ENCODE measurements at regions not wholly inside any gene's neighbourhood (a gene's known extent, or its start where the extent isn't known, plus 50 kb on each side); places are given as distances from the start of the nearest gene placed in this dataset.

- no peak overlapping the region for H3K4me3 ChIP-seq (ENCODE audit: insufficient read length, low read depth)
- H3K9me3 ChIP-seq (ENCODE audit: insufficient read depth, low read length): no peaks in the 10 kb centered on the region
- peaks cover 8% of the 10 kb centered on the region for H3K4me1 ChIP-seq (ENCODE audit: insufficient read depth, insufficient read length)
- DNase-seq (ENCODE audit: low read depth, low spot score): no peak
- no peaks in the 10 kb centered on the region for H3K27me3 ChIP-seq (ENCODE audit: insufficient read depth, insufficient read length)
- no peak for TF ChIP-seq YY1 (IDR thresholded peaks at IDR 0.05; ENCODE audit: insufficient read depth, insufficient read length)
- TF ChIP-seq SUZ12 (IDR thresholded peaks at IDR 0.05; ENCODE audit: extremely low read depth, insufficient read depth, insufficient read length): no peak
- no peak for TF ChIP-seq ZNF274 (IDR thresholded peaks at IDR 0.05; ENCODE audit: low read depth, low read length)
- peak overlapping the region; percentile 4 for H3K9ac ChIP-seq (ENCODE audit: insufficient read length, low read depth)
- no peaks in the 10 kb centered on the region for H3K36me3 ChIP-seq (ENCODE audit: insufficient read depth, insufficient read length, low read length)
Observed at GRCh38 chr11:45468267-45468856, 182.2 kb upstream of the SYT13 start.

GRCh38 chr11:45463541-45463940 is 177.4 kb upstream of the SYT13 start:
- peaks cover 8% of the 10 kb centered on the region for H3K4me1 ChIP-seq (ENCODE audit: insufficient read depth, insufficient read length)
- no peak overlapping the region for H3K9ac ChIP-seq (ENCODE audit: insufficient read length, low read depth)
- TF ChIP-seq SUZ12 (IDR thresholded peaks at IDR 0.05; ENCODE audit: extremely low read depth, insufficient read depth, insufficient read length) (no peak), YY1 (IDR thresholded peaks at IDR 0.05; ENCODE audit: insufficient read depth, insufficient read length) (no peak), ZNF274 (IDR thresholded peaks at IDR 0.05; ENCODE audit: low read depth, low read length) (no peak)
- no peak overlapping the region for H3K4me3 ChIP-seq (ENCODE audit: insufficient read length, low read depth)
- H3K36me3 ChIP-seq (ENCODE audit: insufficient read depth, insufficient read length, low read length): no peaks in the 10 kb centered on the region
- H3K9me3 ChIP-seq (ENCODE audit: insufficient read depth, low read length): no peaks in the 10 kb centered on the region
- no peak for DNase-seq (ENCODE audit: low read depth, low spot score)
- no peaks in the 10 kb centered on the region for H3K27me3 ChIP-seq (ENCODE audit: insufficient read depth, insufficient read length)

DNA sequence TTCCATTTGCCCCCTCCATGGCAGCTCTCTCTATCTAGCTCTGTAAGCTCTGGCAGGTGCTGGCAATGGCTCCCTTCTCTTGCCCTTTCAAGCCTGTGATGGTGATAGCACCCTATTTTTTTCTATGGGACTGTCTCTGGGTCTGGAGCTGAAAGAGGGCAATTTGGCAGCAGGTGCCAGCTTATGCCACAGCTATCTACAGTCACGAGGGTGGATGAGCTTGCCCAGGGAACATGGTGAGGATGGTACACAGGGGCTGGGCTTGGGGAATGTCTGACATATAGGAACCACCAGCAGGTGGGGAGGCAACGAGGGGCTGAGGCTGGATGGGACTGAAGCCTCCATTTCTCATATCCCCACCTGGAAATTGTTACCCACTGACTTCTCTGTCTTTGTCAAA is 175.4 kb upstream of the SYT13 start:
- no peak overlapping the region for H3K4me3 ChIP-seq (ENCODE audit: insufficient read length, low read depth)
- no peak overlapping the region for H3K9ac ChIP-seq (ENCODE audit: insufficient read length, low read depth)
- peaks cover 2% of the 10 kb centered on the region for H3K4me1 ChIP-seq (ENCODE audit: insufficient read depth, insufficient read length)
- H3K36me3 ChIP-seq (ENCODE audit: insufficient read depth, insufficient read length, low read length): no peaks in the 10 kb centered on the region
- DNase-seq (ENCODE audit: low read depth, low spot score): no peak
- H3K9me3 ChIP-seq (ENCODE audit: insufficient read depth, low read length): no peaks in the 10 kb centered on the region
- peaks cover 2% of the 10 kb centered on the region for H3K27me3 ChIP-seq (ENCODE audit: insufficient read depth, insufficient read length)
- TF ChIP-seq ZNF274 (IDR thresholded peaks at IDR 0.05; ENCODE audit: low read depth, low read length): no peak
- no peak for TF ChIP-seq SUZ12 (IDR thresholded peaks at IDR 0.05; ENCODE audit: extremely low read depth, insufficient read depth, insufficient read length)
- no peak for TF ChIP-seq YY1 (IDR thresholded peaks at IDR 0.05; ENCODE audit: insufficient read depth, insufficient read length)

DNA sequence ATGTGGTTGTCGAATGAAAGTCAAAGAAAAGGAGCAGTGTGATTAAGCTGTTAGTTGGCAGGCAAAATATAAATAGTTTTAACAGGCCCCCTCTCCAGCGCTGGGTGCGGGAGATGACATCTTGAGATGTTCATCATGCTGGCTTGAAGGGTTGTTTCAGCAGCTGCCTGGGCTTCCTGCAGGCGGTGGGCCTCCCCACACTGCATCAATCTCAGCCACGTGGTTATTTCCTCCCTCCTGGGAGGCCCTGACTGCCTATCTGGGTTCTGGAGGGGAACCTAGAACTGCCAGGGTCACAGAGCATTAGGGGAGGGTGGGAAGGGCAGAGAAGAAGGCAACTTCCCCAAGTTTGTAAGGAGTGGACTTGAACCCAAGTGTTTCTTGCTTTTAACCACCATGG is 173.3 kb upstream of the SYT13 start:
- Histone ChIP-seq H3K9ac (ENCODE audit: insufficient read length, low read depth) (no peak overlapping the region), H3K27me3 (ENCODE audit: insufficient read depth, insufficient read length) (peaks cover 2% of the 10 kb centered on the region), H3K4me1 (ENCODE audit: insufficient read depth, insufficient read length) (peaks cover 2% of the 10 kb centered on the region), H3K9me3 (ENCODE audit: insufficient read depth, low read length) (peaks cover 11% of the 10 kb centered on the region; the same call in 1 of the 2 replicates), H3K36me3 (ENCODE audit: insufficient read depth, insufficient read length, low read length) (no peaks in the 10 kb centered on the region), H3K4me3 (ENCODE audit: insufficient read length, low read depth) (no peak overlapping the region)
- no peak for DNase-seq (ENCODE audit: low read depth, low spot score)
- no peak for TF ChIP-seq YY1 (IDR thresholded peaks at IDR 0.05; ENCODE audit: insufficient read depth, insufficient read length)
- TF ChIP-seq SUZ12 (IDR thresholded peaks at IDR 0.05; ENCODE audit: extremely low read depth, insufficient read depth, insufficient read length): no peak
- no peak for TF ChIP-seq ZNF274 (IDR thresholded peaks at IDR 0.05; ENCODE audit: low read depth, low read length)

DNA sequence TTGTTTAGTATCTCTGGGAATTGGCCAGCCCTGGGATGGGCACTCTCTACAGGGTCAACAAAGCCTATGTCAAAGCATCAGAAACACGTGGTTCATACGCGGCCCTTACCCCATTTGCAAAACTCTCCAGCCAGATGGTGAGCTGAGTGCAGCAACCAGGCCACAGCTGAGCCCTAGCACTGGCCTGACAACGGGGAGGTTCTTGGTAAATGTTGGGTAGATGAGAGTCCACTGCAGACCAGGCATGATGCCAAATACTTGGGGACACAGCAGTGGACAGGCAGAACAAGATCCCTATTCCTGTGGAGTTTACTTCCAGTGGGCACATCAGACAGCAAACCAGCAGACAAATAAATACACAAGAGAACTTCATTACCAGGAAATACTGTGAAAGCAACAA is 172.1 kb upstream of the SYT13 start:
- no peak for DNase-seq (ENCODE audit: low read depth, low spot score)
- H3K9me3 ChIP-seq (ENCODE audit: insufficient read depth, low read length): peaks cover 12% of the 10 kb centered on the region; the same call in 1 of the 2 replicates
- H3K9ac ChIP-seq (ENCODE audit: insufficient read length, low read depth): no peak overlapping the region
- peaks cover 2% of the 10 kb centered on the region for H3K27me3 ChIP-seq (ENCODE audit: insufficient read depth, insufficient read length)
- no peaks in the 10 kb centered on the region for H3K36me3 ChIP-seq (ENCODE audit: insufficient read depth, insufficient read length, low read length)
- H3K4me3 ChIP-seq (ENCODE audit: insufficient read length, low read depth): no peak overlapping the region
- peaks cover 2% of the 10 kb centered on the region for H3K4me1 ChIP-seq (ENCODE audit: insufficient read depth, insufficient read length)
- TF ChIP-seq ZNF274 (IDR thresholded peaks at IDR 0.05; ENCODE audit: low read depth, low read length): no peak
- TF ChIP-seq YY1 (IDR thresholded peaks at IDR 0.05; ENCODE audit: insufficient read depth, insufficient read length): no peak
- no peak for TF ChIP-seq SUZ12 (IDR thresholded peaks at IDR 0.05; ENCODE audit: extremely low read depth, insufficient read depth, insufficient read length)

- H3K9ac ChIP-seq (ENCODE audit: insufficient read length, low read depth): no peak overlapping the region
- TF ChIP-seq SUZ12 (IDR thresholded peaks at IDR 0.05; ENCODE audit: extremely low read depth, insufficient read depth, insufficient read length): no peak
- no peak for TF ChIP-seq YY1 (IDR thresholded peaks at IDR 0.05; ENCODE audit: insufficient read depth, insufficient read length)
- no peak for TF ChIP-seq ZNF274 (IDR thresholded peaks at IDR 0.05; ENCODE audit: low read depth, low read length)
- peaks cover 2% of the 10 kb centered on the region for H3K4me1 ChIP-seq (ENCODE audit: insufficient read depth, insufficient read length)
- no peak overlapping the region for H3K4me3 ChIP-seq (ENCODE audit: insufficient read length, low read depth)
- DNase-seq (ENCODE audit: low read depth, low spot score): no peak
- H3K9me3 ChIP-seq (ENCODE audit: insufficient read depth, low read length): peaks cover 12% of the 10 kb centered on the region; the same call in 1 of the 2 replicates
- peaks cover 2% of the 10 kb centered on the region for H3K27me3 ChIP-seq (ENCODE audit: insufficient read depth, insufficient read length)
- H3K36me3 ChIP-seq (ENCODE audit: insufficient read depth, insufficient read length, low read length): no peaks in the 10 kb centered on the region
Observed at GRCh38 chr11:45457649-45458048, 171.5 kb upstream of the SYT13 start.

DNA sequence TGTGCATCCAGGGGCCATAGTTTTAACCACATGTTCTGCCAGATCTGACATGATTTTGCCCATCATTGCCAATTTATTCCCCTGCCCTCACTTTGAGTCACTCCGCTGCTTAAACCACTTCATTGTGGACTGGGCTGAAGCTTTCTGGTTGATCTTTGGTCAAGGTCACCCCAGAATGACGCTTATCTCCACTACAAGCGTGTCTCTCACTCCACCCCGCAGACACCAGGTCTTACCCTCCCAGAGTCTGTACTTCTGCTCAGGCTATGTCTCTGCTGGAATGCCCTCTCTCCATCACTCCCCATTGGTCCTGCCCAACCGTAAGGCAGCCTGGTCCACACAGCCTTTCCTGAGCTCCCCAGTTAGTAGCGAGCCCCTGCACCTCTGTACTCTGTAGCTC is 170.5 kb upstream of the SYT13 start:
- no peak overlapping the region for H3K4me3 ChIP-seq (ENCODE audit: insufficient read length, low read depth)
- H3K9ac ChIP-seq (ENCODE audit: insufficient read length, low read depth): no peak overlapping the region
- no peaks in the 10 kb centered on the region for H3K4me1 ChIP-seq (ENCODE audit: insufficient read depth, insufficient read length)
- peaks cover 2% of the 10 kb centered on the region for H3K27me3 ChIP-seq (ENCODE audit: insufficient read depth, insufficient read length)
- TF ChIP-seq ZNF274 (IDR thresholded peaks at IDR 0.05; ENCODE audit: low read depth, low read length) (no peak), YY1 (IDR thresholded peaks at IDR 0.05; ENCODE audit: insufficient read depth, insufficient read length) (no peak), SUZ12 (IDR thresholded peaks at IDR 0.05; ENCODE audit: extremely low read depth, insufficient read depth, insufficient read length) (no peak)
- peaks cover 12% of the 10 kb centered on the region; the same call in 1 of the 2 replicates for H3K9me3 ChIP-seq (ENCODE audit: insufficient read depth, low read length)
- DNase-seq (ENCODE audit: low read depth, low spot score): no peak
- H3K36me3 ChIP-seq (ENCODE audit: insufficient read depth, insufficient read length, low read length): no peaks in the 10 kb centered on the region

All from NT2/D1 (cell line).